ENCODE measurements at regions not wholly inside any gene's neighbourhood (a gene's known extent, or its start where the extent isn't known, plus 50 kb on each side); places are given as distances from the start of the nearest gene placed in this dataset.

DNA sequence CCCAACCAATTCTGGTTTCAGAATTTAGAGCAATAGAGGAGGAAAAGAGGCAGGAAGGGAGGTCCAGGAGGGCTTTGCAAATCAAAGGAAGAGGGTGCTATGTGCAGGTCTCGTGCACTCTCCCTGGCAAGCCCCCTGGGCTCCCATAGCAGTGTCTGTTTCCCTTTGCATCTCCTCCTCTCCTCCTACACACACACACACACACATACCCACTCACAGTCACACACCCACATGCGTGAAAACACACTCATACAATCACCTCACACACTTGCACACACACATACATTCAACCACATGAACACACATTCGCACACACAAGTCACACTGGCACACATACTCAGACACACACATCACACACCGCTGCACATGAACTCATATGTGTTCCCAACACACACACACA lies 105.3 kb downstream of the OAT start:
- no peaks in the 10 kb centered on the region for H3K36me3 ChIP-seq (ENCODE audit: control insufficient read depth in 1 of 2, insufficient read depth in 2 of 2, low read length in 2 of 2)
- H3K9me3 ChIP-seq (ENCODE audit: insufficient read depth, low read depth, low read length): peaks cover 5% of the 10 kb centered on the region
- H3K23ac ChIP-seq (ENCODE audit: low read length): no peak overlapping the region
- no peak overlapping the region for H3K14ac ChIP-seq (ENCODE audit: low read length)
- H3K79me2 ChIP-seq (ENCODE audit: control insufficient read depth, insufficient read depth, low read length, poor library complexity): no peaks in the 10 kb centered on the region
- no peak for DNase-seq
- H3K27ac ChIP-seq (ENCODE audit: low read depth, low read length): no peak overlapping the region
- no peak overlapping the region for H2AFZ ChIP-seq (ENCODE audit: insufficient read depth, low read length, poor library complexity)
- WGBS (ENCODE audit: extremely low coverage, insufficient coverage, insufficient read length): no CpG with 5 or more reads among the region's 4 CpGs
- no peak overlapping the region for H2AK5ac ChIP-seq (ENCODE audit: low read length)
- no peaks in the 10 kb centered on the region for H3K4me1 ChIP-seq (ENCODE audit: control insufficient read depth in 1 of 2, insufficient read depth in 2 of 2, low read length in 2 of 2)
- H3K4me3 ChIP-seq (ENCODE audit: low read depth, low read length): no peak overlapping the region
- no peak overlapping the region for H2BK5ac ChIP-seq (ENCODE audit: low read depth, low read length, poor library complexity)
- H3K27me3 ChIP-seq (ENCODE audit: insufficient read depth, low read length): no peaks in the 10 kb centered on the region
- H3K79me1 ChIP-seq (ENCODE audit: low read length): no peaks in the 10 kb centered on the region
- no peak overlapping the region for H3K4ac ChIP-seq (ENCODE audit: low read depth, low read length)
- H3K4me2 ChIP-seq (ENCODE audit: low read length): no peak overlapping the region
- no peak overlapping the region for H3K9ac ChIP-seq (ENCODE audit: low read length)
- no peak overlapping the region for H2BK12ac ChIP-seq (ENCODE audit: low read length)
- H4K8ac ChIP-seq (ENCODE audit: low read depth, low read length): no peak overlapping the region
- no peak overlapping the region for H4K91ac ChIP-seq (ENCODE audit: low read depth, low read length)
- no peak overlapping the region for H2BK120ac ChIP-seq (ENCODE audit: insufficient read depth, low read length, poor library complexity)
- no peak overlapping the region for H3K18ac ChIP-seq (ENCODE audit: low read length)
- no peak overlapping the region for H4K12ac ChIP-seq (ENCODE audit: low read depth, low read length)

DNA sequence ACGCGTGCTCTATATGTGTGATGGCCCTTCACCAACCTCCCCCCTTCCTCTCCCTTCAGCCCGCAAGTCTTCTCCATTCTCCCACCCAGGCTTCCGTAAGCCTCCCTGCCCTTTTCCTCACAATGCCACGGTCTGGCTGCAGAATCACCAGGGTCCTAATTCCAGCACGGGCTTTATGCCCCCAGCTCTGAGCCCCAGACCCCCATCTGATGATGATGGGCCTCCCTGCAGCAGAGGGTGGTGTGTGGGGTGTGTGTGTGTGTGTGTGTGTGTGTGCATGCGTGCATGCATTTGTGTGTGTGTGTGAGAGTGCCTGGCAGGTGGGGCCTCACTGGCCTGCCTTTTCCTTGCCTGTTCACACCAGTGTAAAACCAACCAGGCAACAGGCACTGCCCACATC lies 109.9 kb downstream of the OAT start:
- no peak overlapping the region for H2BK5ac ChIP-seq (ENCODE audit: low read depth, low read length, poor library complexity)
- no peak overlapping the region for H4K91ac ChIP-seq (ENCODE audit: low read depth, low read length)
- no peak overlapping the region for H3K27ac ChIP-seq (ENCODE audit: low read depth, low read length)
- no CpG with 5 or more reads among the region's 7 CpGs for WGBS (ENCODE audit: extremely low coverage, insufficient coverage, insufficient read length)
- H2BK12ac ChIP-seq (ENCODE audit: low read length): no peak overlapping the region
- H3K79me2 ChIP-seq (ENCODE audit: control insufficient read depth, insufficient read depth, low read length, poor library complexity): no peaks in the 10 kb centered on the region
- H3K9ac ChIP-seq (ENCODE audit: low read length): no peak overlapping the region
- H3K79me1 ChIP-seq (ENCODE audit: low read length): no peaks in the 10 kb centered on the region
- H3K4me1 ChIP-seq (ENCODE audit: control insufficient read depth in 1 of 2, insufficient read depth in 2 of 2, low read length in 2 of 2): no peaks in the 10 kb centered on the region
- H3K4me2 ChIP-seq (ENCODE audit: low read length): no peak overlapping the region
- no peak overlapping the region for H3K18ac ChIP-seq (ENCODE audit: low read length)
- no peak overlapping the region for H3K23ac ChIP-seq (ENCODE audit: low read length)
- no peak overlapping the region for H3K4me3 ChIP-seq (ENCODE audit: low read depth, low read length)
- H2AK5ac ChIP-seq (ENCODE audit: low read length): no peak overlapping the region
- no peaks in the 10 kb centered on the region for H3K27me3 ChIP-seq (ENCODE audit: insufficient read depth, low read length)
- H3K36me3 ChIP-seq (ENCODE audit: control insufficient read depth in 1 of 2, insufficient read depth in 2 of 2, low read length in 2 of 2): no peaks in the 10 kb centered on the region
- DNase-seq: no peak
- no peak overlapping the region for H2AFZ ChIP-seq (ENCODE audit: insufficient read depth, low read length, poor library complexity)
- no peak overlapping the region for H3K4ac ChIP-seq (ENCODE audit: low read depth, low read length)
- peaks cover 10% of the 10 kb centered on the region for H3K9me3 ChIP-seq (ENCODE audit: insufficient read depth, low read depth, low read length)
- H4K12ac ChIP-seq (ENCODE audit: low read depth, low read length): no peak overlapping the region
- H3K14ac ChIP-seq (ENCODE audit: low read length): no peak overlapping the region
- no peak overlapping the region for H4K8ac ChIP-seq (ENCODE audit: low read depth, low read length)
- no peak overlapping the region for H2BK120ac ChIP-seq (ENCODE audit: insufficient read depth, low read length, poor library complexity)

DNA sequence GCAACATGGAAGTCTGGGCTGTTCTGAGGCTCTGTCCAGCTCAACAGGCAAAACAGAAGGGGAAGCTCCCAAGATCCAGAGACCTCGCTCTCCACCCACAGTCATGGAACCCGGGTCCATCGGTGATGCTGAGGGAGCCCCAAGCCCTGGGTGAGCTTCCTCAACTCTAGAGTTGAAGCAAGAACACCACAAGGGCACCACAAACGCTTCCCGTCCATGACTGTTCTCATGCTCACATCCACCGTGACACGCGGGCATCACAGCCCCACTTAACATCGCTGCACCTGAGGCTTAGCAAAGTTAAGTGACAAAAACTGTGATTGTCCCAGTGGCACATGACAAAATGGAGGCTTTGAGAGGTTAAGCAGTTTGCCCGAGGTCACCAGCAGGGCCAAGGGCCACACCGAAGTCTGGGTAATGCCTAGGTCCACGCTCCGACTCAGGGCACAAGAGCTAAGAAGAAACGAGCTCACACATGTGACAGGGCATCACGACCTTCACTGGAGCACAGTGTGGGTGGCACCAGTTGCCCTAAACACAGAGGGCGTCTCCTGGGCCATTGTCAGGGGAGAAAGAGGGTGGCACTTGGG lies 110.6 kb downstream of the OAT start:
- WGBS (ENCODE audit: extremely low coverage, insufficient coverage, insufficient read length): no CpG with 5 or more reads among the region's 16 CpGs
- no peak for DNase-seq

DNA sequence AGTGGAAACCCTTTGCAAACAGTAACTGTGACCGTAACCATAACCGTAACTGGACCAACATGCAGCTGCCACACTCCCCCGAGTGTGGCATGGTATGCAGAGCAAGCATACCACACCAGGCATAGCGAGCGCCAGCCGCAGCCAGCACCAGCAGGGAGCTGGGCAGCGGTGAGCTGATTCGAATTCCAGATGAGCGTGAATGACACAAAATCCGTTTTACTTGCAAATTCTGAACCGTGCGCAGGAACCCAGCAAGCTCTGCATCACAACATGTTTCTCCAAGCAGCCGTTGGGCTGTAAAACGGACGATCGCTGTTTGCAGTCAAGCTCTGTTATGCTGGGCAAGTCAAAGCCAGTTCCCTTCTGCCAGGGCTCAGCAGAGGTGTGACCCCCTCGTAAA lies 111.1 kb downstream of the OAT start:
- Histone ChIP-seq H3K9ac (ENCODE audit: low read length) (no peak overlapping the region), H4K12ac (ENCODE audit: low read depth, low read length) (no peak overlapping the region), H2BK12ac (ENCODE audit: low read length) (no peak overlapping the region), H3K9me3 (ENCODE audit: insufficient read depth, low read depth, low read length) (peaks cover 7% of the 10 kb centered on the region), H3K27me3 (ENCODE audit: insufficient read depth, low read length) (no peaks in the 10 kb centered on the region), H3K4ac (ENCODE audit: low read depth, low read length) (no peak overlapping the region), H3K27ac (ENCODE audit: low read depth, low read length) (no peak overlapping the region), H2AFZ (ENCODE audit: insufficient read depth, low read length, poor library complexity) (peak overlapping the region; percentile 39), H3K14ac (ENCODE audit: low read length) (no peak overlapping the region), H4K91ac (ENCODE audit: low read depth, low read length) (no peak overlapping the region), H2AK5ac (ENCODE audit: low read length) (no peak overlapping the region), H3K79me2 (ENCODE audit: control insufficient read depth, insufficient read depth, low read length, poor library complexity) (no peaks in the 10 kb centered on the region), H3K4me2 (ENCODE audit: low read length) (no peak overlapping the region), H2BK5ac (ENCODE audit: low read depth, low read length, poor library complexity) (no peak overlapping the region), H3K4me3 (ENCODE audit: low read depth, low read length) (no peak overlapping the region), H2BK120ac (ENCODE audit: insufficient read depth, low read length, poor library complexity) (no peak overlapping the region), H3K4me1 (ENCODE audit: control insufficient read depth in 1 of 2, insufficient read depth in 2 of 2, low read length in 2 of 2) (no peaks in the 10 kb centered on the region), H3K18ac (ENCODE audit: low read length) (no peak overlapping the region), H4K8ac (ENCODE audit: low read depth, low read length) (no peak overlapping the region), H3K36me3 (ENCODE audit: control insufficient read depth in 1 of 2, insufficient read depth in 2 of 2, low read length in 2 of 2) (no peaks in the 10 kb centered on the region), H3K79me1 (ENCODE audit: low read length) (no peaks in the 10 kb centered on the region), H3K23ac (ENCODE audit: low read length) (peak overlapping the region; percentile 35)
- no CpG with 5 or more reads among the region's 17 CpGs for WGBS (ENCODE audit: extremely low coverage, insufficient coverage, insufficient read length)
- no peak for DNase-seq

More for the DNA sequence above, 110.6 kb downstream of the OAT start:
- H2BK120ac ChIP-seq (ENCODE audit: insufficient read depth, low read length, poor library complexity): no peak overlapping the region
- no peaks in the 10 kb centered on the region for H3K79me1 ChIP-seq (ENCODE audit: low read length)
- no peak overlapping the region for H2BK5ac ChIP-seq (ENCODE audit: low read depth, low read length, poor library complexity)
- no peak overlapping the region for H4K91ac ChIP-seq (ENCODE audit: low read depth, low read length)
- no peak overlapping the region for H2AK5ac ChIP-seq (ENCODE audit: low read length)
- no peak overlapping the region for H3K4ac ChIP-seq (ENCODE audit: low read depth, low read length)
- no peak overlapping the region for H3K9ac ChIP-seq (ENCODE audit: low read length)
- H2BK12ac ChIP-seq (ENCODE audit: low read length): no peak overlapping the region
- H3K27ac ChIP-seq (ENCODE audit: low read depth, low read length): no peak overlapping the region
- no peak overlapping the region for H4K12ac ChIP-seq (ENCODE audit: low read depth, low read length)
- H3K23ac ChIP-seq (ENCODE audit: low read length): no peak overlapping the region
- no peaks in the 10 kb centered on the region for H3K4me1 ChIP-seq (ENCODE audit: control insufficient read depth in 1 of 2, insufficient read depth in 2 of 2, low read length in 2 of 2)
- H3K14ac ChIP-seq (ENCODE audit: low read length): no peak overlapping the region
- H4K8ac ChIP-seq (ENCODE audit: low read depth, low read length): no peak overlapping the region
- no peaks in the 10 kb centered on the region for H3K36me3 ChIP-seq (ENCODE audit: control insufficient read depth in 1 of 2, insufficient read depth in 2 of 2, low read length in 2 of 2)
- H3K9me3 ChIP-seq (ENCODE audit: insufficient read depth, low read depth, low read length): peaks cover 7% of the 10 kb centered on the region
- H2AFZ ChIP-seq (ENCODE audit: insufficient read depth, low read length, poor library complexity): no peak overlapping the region
- H3K18ac ChIP-seq (ENCODE audit: low read length): no peak overlapping the region
- no peak overlapping the region for H3K4me3 ChIP-seq (ENCODE audit: low read depth, low read length)
- no peaks in the 10 kb centered on the region for H3K27me3 ChIP-seq (ENCODE audit: insufficient read depth, low read length)
- H3K79me2 ChIP-seq (ENCODE audit: control insufficient read depth, insufficient read depth, low read length, poor library complexity): no peaks in the 10 kb centered on the region
- H3K4me2 ChIP-seq (ENCODE audit: low read length): no peak overlapping the region
